ES-I3 (cell line): ENCODE measurements at regions not wholly inside any gene's neighbourhood (a gene's known extent, or its start where the extent isn't known, plus 50 kb on each side); places are given as distances from the start of the nearest gene placed in this dataset.

Source experiments
- H3K36me3 ChIP-seq: 2 replicates; pipeline ENCODE4 v1.6.1; 2013; ENCODE audit warnings: mild to moderate bottlenecking, low read length, control low read depth, moderate library complexity; ENCODE audit not compliant: insufficient read depth
- H3K4me1 ChIP-seq: 2 replicates; pipeline ENCODE4 v1.6.1; 2013; ENCODE audit warnings: mild to moderate bottlenecking, control low read depth, low read length; ENCODE audit not compliant: insufficient read depth
- H3K9ac ChIP-seq: 2 replicates; pipeline ENCODE4 v1.6.1; 2013; ENCODE audit warnings: low read depth, mild to moderate bottlenecking, low read length, moderate library complexity
- H3K9me3 ChIP-seq: 2 replicates; pipeline ENCODE4 v1.6.1; 2013; ENCODE audit warnings: mild to moderate bottlenecking, low read length, moderate library complexity; ENCODE audit not compliant: control insufficient read depth, insufficient read depth

DNA sequence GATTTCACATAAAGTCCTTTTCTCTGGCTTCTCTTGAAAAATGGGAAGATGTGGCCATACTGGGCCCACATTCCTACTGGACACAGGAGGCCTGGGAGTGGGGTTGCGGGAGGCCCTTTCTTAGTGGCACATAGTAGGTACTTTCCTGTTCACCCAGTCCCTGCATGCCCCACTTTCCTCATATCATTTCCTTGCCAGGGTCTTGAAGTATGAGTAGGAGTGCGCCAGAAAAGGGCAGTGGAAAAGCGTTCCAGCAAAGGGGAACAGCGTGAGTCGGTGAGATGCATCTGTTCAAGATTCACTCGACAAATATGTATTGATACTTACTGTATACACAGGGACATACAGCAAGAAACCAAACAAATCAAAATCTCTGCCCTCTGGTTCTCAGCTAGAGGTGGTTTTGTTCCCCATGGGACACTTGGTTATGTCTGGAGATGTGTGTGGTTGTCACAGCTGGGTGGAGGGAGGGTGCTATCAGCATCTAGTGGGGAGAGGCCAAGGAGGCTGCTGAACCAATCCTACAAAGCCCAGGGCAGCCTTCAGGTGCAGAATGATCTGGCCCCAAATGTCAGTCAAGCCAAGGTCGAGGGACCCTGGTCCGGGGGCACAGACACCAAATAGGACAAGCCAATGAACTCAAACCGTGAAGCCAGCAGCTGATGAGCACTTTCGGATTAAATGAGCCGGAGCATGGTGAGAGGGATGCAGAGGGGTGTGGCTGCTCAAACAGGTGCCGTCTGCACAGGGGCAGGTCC, 151.4 kb downstream of the CEBPB start:
- no peaks in the 10 kb centered on the region for H3K9me3 ChIP-seq
- no peak overlapping the region for H3K9ac ChIP-seq
- peaks cover 6% of the 10 kb centered on the region for H3K4me1 ChIP-seq
- no peaks in the 10 kb centered on the region for H3K36me3 ChIP-seq

GRCh38 chr20:50342638-50343102, 152.0 kb downstream of the CEBPB start:
- Histone ChIP-seq H3K9ac (no peak overlapping the region), H3K9me3 (no peaks in the 10 kb centered on the region), H3K36me3 (no peaks in the 10 kb centered on the region), H3K4me1 (peaks cover 11% of the 10 kb centered on the region)

GRCh38 chr20:50343125-50343489, 152.5 kb downstream of the CEBPB start:
- Histone ChIP-seq H3K9ac (no peak overlapping the region), H3K36me3 (no peaks in the 10 kb centered on the region), H3K9me3 (no peaks in the 10 kb centered on the region), H3K4me1 (peaks cover 15% of the 10 kb centered on the region)

DNA sequence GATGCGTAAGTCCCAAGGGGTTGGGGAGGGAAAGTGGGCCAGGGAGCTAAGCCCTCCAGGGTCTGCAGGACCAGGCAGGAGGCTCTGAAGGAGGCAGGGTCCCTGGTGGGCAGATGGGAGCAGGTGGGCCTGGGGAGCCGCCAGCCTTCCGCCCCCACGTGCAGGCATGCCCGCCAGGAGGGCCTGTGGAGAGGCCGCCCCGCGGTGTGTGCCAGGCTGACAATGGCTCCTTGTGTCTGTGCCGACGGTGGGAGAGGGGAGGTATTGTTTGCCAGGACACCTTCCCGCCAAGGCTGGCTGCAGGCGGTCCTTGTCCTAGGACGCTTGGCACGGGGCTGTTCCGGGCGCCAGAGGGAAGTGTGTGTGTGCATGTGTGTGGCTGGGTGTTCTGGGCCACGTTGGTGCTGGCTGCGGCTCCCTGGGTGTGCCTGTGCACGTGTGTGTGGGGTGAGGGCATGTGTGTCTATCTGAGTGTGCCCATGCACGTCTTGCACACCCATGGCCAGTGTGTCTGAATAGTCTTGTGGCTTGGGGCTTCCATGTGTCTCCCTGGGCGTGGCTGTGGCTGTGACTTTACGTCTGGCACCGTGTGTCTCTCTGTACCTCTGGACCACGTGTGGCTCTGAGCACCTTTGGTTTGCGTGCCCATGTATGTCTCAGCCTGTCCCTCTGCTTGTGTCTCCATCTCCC, 153.0 kb downstream of the CEBPB start:
- Histone ChIP-seq H3K9ac (no peak overlapping the region), H3K4me1 (peaks cover 16% of the 10 kb centered on the region), H3K9me3 (no peaks in the 10 kb centered on the region), H3K36me3 (no peaks in the 10 kb centered on the region)

- H3K9ac ChIP-seq: no peak overlapping the region
- no peaks in the 10 kb centered on the region for H3K9me3 ChIP-seq
- H3K4me1 ChIP-seq: peaks cover 12% of the 10 kb centered on the region
- no peaks in the 10 kb centered on the region for H3K36me3 ChIP-seq
These were observed 153.8 kb downstream of the CEBPB start for GRCh38 chr20:50344232-50345071.

DNA sequence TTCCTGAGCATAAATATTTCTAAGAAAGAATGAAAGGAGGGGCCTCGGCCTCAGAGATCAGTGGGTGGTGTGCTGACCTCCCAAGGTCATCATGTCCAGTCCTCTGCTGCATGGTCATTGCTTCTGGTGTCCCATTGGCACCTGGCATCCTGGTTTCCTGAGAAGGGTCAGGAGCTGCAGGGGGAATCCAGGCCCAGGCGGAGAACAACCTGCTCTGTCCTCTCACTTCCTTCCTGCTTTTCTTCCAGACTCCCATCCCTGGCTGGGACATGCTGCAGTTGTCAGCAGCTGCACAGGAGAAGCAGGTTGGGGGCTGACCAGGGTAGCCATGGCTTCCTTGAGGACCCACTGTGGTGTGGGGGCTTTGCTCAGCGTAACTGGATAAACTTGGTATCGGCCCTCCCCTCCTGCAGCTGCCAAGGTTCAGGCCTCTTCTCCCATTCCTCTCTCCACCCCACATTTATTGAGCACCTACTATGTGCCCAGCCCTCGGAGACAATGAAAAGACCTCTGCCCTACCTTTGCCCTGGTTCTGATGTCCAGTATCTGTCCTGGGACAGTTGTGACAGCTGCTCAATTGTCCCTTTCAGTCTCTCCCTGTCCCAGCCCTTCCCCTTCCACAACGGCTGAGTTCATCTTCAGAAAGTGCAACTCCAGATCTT, 155.2 kb downstream of the CEBPB start:
- Histone ChIP-seq H3K9ac (no peak overlapping the region), H3K36me3 (no peaks in the 10 kb centered on the region), H3K4me1 (peaks cover 12% of the 10 kb centered on the region), H3K9me3 (no peaks in the 10 kb centered on the region)

GRCh38 chr20:50346374-50347283, 156.0 kb downstream of the CEBPB start:
- Histone ChIP-seq H3K9ac (no peak overlapping the region), H3K36me3 (no peaks in the 10 kb centered on the region), H3K9me3 (no peaks in the 10 kb centered on the region), H3K4me1 (peaks cover 12% of the 10 kb centered on the region)

DNA sequence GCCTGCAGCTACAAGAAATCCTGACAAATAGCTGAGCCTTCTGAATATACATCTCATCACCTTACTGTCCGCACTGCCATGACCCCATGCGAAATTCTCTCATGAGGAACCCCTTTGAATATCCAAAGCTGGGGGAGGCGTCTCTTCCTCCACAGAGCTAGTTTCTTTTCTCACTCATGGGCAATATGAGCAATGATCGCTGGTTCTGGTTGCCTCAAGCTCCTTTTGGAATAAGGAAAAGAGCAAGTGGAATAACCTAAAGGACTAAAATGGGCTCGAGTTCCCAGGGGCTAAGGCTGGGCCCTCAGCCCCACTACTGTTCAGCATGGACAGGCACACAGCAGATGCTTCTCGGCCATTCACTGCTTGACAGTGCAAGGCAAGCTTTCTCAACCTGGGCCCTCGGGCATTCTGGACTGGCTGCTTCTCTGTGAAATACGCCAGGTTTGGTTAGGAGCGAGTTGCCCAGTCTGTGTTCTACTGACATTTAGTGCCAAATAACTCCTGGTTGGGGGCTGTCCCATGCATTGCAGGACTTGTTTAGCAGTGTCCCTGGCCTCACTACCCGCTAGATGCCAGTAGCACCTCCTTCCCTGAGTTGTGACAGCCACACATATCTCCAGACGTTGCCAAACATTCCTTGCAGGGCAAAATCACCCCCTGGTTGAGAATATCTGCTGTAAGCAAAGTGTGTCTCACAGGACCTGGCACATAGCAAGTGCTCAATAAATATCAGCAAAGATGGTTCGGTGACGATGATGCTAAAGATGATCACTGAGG, 156.8 kb downstream of the CEBPB start:
- H3K36me3 ChIP-seq: no peaks in the 10 kb centered on the region
- no peak overlapping the region for H3K9ac ChIP-seq
- H3K9me3 ChIP-seq: no peaks in the 10 kb centered on the region
- peaks cover 12% of the 10 kb centered on the region for H3K4me1 ChIP-seq

GRCh38 chr20:50348096-50348495, 157.5 kb downstream of the CEBPB start:
- Histone ChIP-seq H3K9ac (no peak overlapping the region), H3K9me3 (no peaks in the 10 kb centered on the region), H3K4me1 (peaks cover 12% of the 10 kb centered on the region), H3K36me3 (no peaks in the 10 kb centered on the region)

GRCh38 chr20:50350510-50351249, 159.5 kb upstream of the PTPN1 start:
- Histone ChIP-seq H3K4me1 (peaks cover 19% of the 10 kb centered on the region), H3K9ac (no peak overlapping the region), H3K36me3 (no peaks in the 10 kb centered on the region), H3K9me3 (no peaks in the 10 kb centered on the region)

DNA sequence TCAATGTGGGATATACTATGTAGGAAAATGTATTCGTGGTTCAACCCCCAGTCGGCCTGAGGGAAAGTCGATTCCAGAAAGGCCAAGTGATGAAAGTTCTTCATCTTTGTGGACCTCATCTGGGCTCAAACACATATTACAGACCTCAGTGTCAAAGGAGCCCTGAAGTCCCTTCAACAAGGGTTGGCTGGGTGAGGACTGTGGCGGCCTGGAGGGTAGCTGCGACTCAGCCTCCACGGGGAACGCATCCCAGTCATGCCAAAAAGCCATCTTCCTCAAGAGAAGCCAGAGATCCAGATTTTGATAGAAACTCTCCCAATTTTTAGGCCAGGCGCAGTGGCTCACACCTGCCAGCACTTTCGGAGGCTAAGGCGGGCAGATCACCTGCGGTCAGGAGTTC, 158.6 kb upstream of the PTPN1 start:
- peaks cover 19% of the 10 kb centered on the region for H3K4me1 ChIP-seq
- H3K9ac ChIP-seq: no peak overlapping the region
- H3K9me3 ChIP-seq: no peaks in the 10 kb centered on the region
- H3K36me3 ChIP-seq: no peaks in the 10 kb centered on the region

DNA sequence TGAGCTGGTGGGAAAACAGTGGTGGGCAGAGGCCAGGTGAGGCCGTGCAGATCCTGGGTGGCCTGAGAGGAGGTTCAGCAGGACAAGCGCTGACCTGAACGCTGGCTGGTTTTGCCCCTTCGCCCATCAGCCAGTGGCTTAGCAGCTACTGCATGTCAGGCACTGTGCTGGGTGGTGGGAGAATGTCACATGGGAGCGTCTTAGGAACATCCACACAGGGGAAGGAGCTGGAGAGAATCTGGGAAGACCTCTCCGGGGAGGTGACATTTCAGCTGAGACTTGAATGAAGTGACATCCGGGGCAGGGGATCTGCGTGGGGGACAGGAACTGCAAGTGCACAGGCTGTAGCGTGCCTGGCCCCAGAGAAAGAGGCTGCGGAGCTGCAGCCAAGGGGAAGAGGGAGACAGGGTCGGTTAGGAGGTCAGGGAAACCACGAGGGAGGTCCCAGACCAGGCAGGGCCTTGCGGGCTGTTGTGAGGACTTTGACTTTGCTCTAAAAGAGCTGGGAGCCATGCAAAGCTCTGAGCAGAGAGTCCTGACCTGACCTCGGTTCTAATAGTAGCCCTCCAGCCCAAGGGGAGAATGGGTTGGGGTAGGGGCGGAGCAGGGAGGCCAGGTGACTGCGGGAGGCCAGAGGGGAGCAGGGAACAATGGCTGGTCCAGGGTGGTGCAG, 156.8 kb upstream of the PTPN1 start:
- Histone ChIP-seq H3K4me1 (peaks cover 7% of the 10 kb centered on the region; the same call in 1 of the 2 replicates), H3K9ac (no peak overlapping the region)

More for the DNA sequence above, 156.8 kb upstream of the PTPN1 start:
- no peaks in the 10 kb centered on the region for H3K36me3 ChIP-seq
- no peaks in the 10 kb centered on the region for H3K9me3 ChIP-seq
